ENCODE measurements at regions not wholly inside any gene's neighbourhood (a gene's known extent, or its start where the extent isn't known, plus 50 kb on each side); places are given as distances from the start of the nearest gene placed in this dataset.

GRCh38 chr6:3634280-3634816 is 117.2 kb downstream of the PXDC1 start:
- Mint-ChIP-seq H3K4me3 (no peak overlapping the region), H3K4me1 (ENCODE audit: low read depth in 2 of 2) (no peaks in the 10 kb centered on the region), H3K27me3 (peaks cover 27 to 85% of the 10 kb centered on the region in 2 donors), H3K9me3 (no peaks in the 10 kb centered on the region), H3K36me3 (ENCODE audit: insufficient read depth) (no peaks in the 10 kb centered on the region), H3K27ac (no peak overlapping the region)
- DNase-seq (no peak), ATAC-seq (replicated peaks) (no peak)

- Mint-ChIP-seq H3K36me3 (ENCODE audit: insufficient read depth) (no peaks in the 10 kb centered on the region), H3K27ac (no peak overlapping the region), H3K4me1 (ENCODE audit: low read depth in 2 of 2) (no peaks in the 10 kb centered on the region), H3K9me3 (no peaks in the 10 kb centered on the region), H3K27me3 (peaks cover 27 to 85% of the 10 kb centered on the region in 2 donors), H3K4me3 (no peak overlapping the region)
- ATAC-seq (replicated peaks) (no peak), DNase-seq (no peak)
These were observed 117.8 kb downstream of the PXDC1 start for GRCh38 chr6:3633711-3634110.

- ATAC-seq (replicated peaks): no peak
- H3K4me1 Mint-ChIP-seq (ENCODE audit: low read depth in 2 of 2): no peaks in the 10 kb centered on the region
- peaks cover 43 to 84% of the 10 kb centered on the region in 2 donors for H3K27me3 Mint-ChIP-seq
- DNase-seq: no peak
- no peak overlapping the region for H3K4me3 Mint-ChIP-seq
- H3K27ac Mint-ChIP-seq: no peak overlapping the region
- H3K36me3 Mint-ChIP-seq (ENCODE audit: insufficient read depth): peaks cover 3% of the 10 kb centered on the region
- H3K9me3 Mint-ChIP-seq: no peaks in the 10 kb centered on the region
These were observed 119.6 kb downstream of the PXDC1 start for GRCh38 chr6:3631877-3632276.

GRCh38 chr6:3631186-3631585 is 120.3 kb downstream of the PXDC1 start:
- ATAC-seq (replicated peaks): no peak
- no peak for DNase-seq
- H3K27me3 Mint-ChIP-seq: peaks cover 43 to 81% of the 10 kb centered on the region in 2 donors
- no peak overlapping the region for H3K4me3 Mint-ChIP-seq
- H3K36me3 Mint-ChIP-seq (ENCODE audit: insufficient read depth): peaks cover 5% of the 10 kb centered on the region
- no peaks in the 10 kb centered on the region for H3K9me3 Mint-ChIP-seq
- no peaks in the 10 kb centered on the region for H3K4me1 Mint-ChIP-seq (ENCODE audit: low read depth in 2 of 2)
- H3K27ac Mint-ChIP-seq: no peak overlapping the region

- no peak overlapping the region for H3K27ac Mint-ChIP-seq
- peaks cover 48 to 83% of the 10 kb centered on the region in 2 donors for H3K27me3 Mint-ChIP-seq
- H3K4me1 Mint-ChIP-seq (ENCODE audit: low read depth in 2 of 2): no peaks in the 10 kb centered on the region
- H3K9me3 Mint-ChIP-seq: no peaks in the 10 kb centered on the region
- H3K36me3 Mint-ChIP-seq (ENCODE audit: insufficient read depth): peaks cover 5% of the 10 kb centered on the region
- ATAC-seq (replicated peaks) (no peak), DNase-seq (no peak)
- no peak overlapping the region for H3K4me3 Mint-ChIP-seq
These were observed 121.2 kb downstream of the PXDC1 start for GRCh38 chr6:3630258-3630835.

- ATAC-seq (replicated peaks) (no peak), DNase-seq (no peak)
- peaks cover 4% of the 10 kb centered on the region in 2 donors for H3K4me1 Mint-ChIP-seq (ENCODE audit: low read depth in 2 of 2)
- H3K36me3 Mint-ChIP-seq (ENCODE audit: insufficient read depth): peaks cover 5% of the 10 kb centered on the region
- H3K27me3 Mint-ChIP-seq: peaks cover 68 to 89% of the 10 kb centered on the region in 2 donors
- H3K9me3 Mint-ChIP-seq: no peaks in the 10 kb centered on the region
- no peak overlapping the region for H3K27ac Mint-ChIP-seq
- H3K4me3 Mint-ChIP-seq: no peak overlapping the region
These were observed 123.3 kb downstream of the PXDC1 start for GRCh38 chr6:3627956-3628835.

GRCh38 chr6:3627501-3627900 is 124.0 kb downstream of the PXDC1 start:
- peaks cover 5% of the 10 kb centered on the region for H3K36me3 Mint-ChIP-seq (ENCODE audit: insufficient read depth)
- no peak overlapping the region for H3K27ac Mint-ChIP-seq
- H3K9me3 Mint-ChIP-seq: no peaks in the 10 kb centered on the region
- H3K4me1 Mint-ChIP-seq (ENCODE audit: low read depth in 2 of 2): peaks cover 4% of the 10 kb centered on the region in 2 donors
- ATAC-seq (replicated peaks) (no peak), DNase-seq (no peak)
- no peak overlapping the region for H3K4me3 Mint-ChIP-seq
- H3K27me3 Mint-ChIP-seq: peaks cover 73 to 88% of the 10 kb centered on the region in 2 donors

- DNase-seq: no peak
- H3K4me3 Mint-ChIP-seq: no peak overlapping the region
- ATAC-seq (replicated peaks): no peak
- H3K27me3 Mint-ChIP-seq: peaks cover 80 to 82% of the 10 kb centered on the region in 2 donors
- H3K4me1 Mint-ChIP-seq (ENCODE audit: low read depth in 2 of 2): peaks cover 4% of the 10 kb centered on the region in 2 donors
- H3K36me3 Mint-ChIP-seq (ENCODE audit: insufficient read depth): peaks cover 5% of the 10 kb centered on the region
- H3K27ac Mint-ChIP-seq: no peak overlapping the region
- peaks cover 0 to under 1% of the 10 kb centered on the region in 2 donors for H3K9me3 Mint-ChIP-seq
These were observed 125.4 kb downstream of the PXDC1 start for GRCh38 chr6:3625980-3626563.

GRCh38 chr6:3625149-3625979 is 126.1 kb downstream of the PXDC1 start:
- peaks cover 4% of the 10 kb centered on the region in 2 donors for H3K4me1 Mint-ChIP-seq (ENCODE audit: low read depth in 2 of 2)
- peaks cover 82 to 83% of the 10 kb centered on the region in 2 donors for H3K27me3 Mint-ChIP-seq
- H3K9me3 Mint-ChIP-seq: peaks cover 0 to 2% of the 10 kb centered on the region in 2 donors
- no peak for ATAC-seq (replicated peaks)
- DNase-seq: no peak
- H3K4me3 Mint-ChIP-seq: no peak overlapping the region
- no peak overlapping the region for H3K27ac Mint-ChIP-seq
- H3K36me3 Mint-ChIP-seq (ENCODE audit: insufficient read depth): peaks cover 5% of the 10 kb centered on the region

GRCh38 chr6:3624250-3625136 is 127.0 kb downstream of the PXDC1 start:
- DNase-seq (no peak), ATAC-seq (replicated peaks) (no peak)
- Mint-ChIP-seq H3K9me3 (peaks cover 0 to 2% of the 10 kb centered on the region in 2 donors), H3K27ac (no peak overlapping the region), H3K4me3 (no peak overlapping the region), H3K27me3 (peaks cover 79 to 80% of the 10 kb centered on the region in 2 donors), H3K4me1 (ENCODE audit: low read depth in 2 of 2) (peaks cover 4% of the 10 kb centered on the region in 2 donors), H3K36me3 (ENCODE audit: insufficient read depth) (peaks cover 5% of the 10 kb centered on the region)

- no peak for ATAC-seq (replicated peaks)
- Mint-ChIP-seq H3K4me3 (peak overlapping the region in 1 of 2 donors; percentile 39), H3K4me1 (ENCODE audit: low read depth in 2 of 2) (peaks cover 4% of the 10 kb centered on the region in 2 donors), H3K9me3 (peaks cover 0 to 2% of the 10 kb centered on the region in 2 donors), H3K27me3 (peaks cover 70 to 72% of the 10 kb centered on the region in 2 donors), H3K36me3 (ENCODE audit: insufficient read depth) (peaks cover 5% of the 10 kb centered on the region), H3K27ac (no peak overlapping the region)
- no peak for DNase-seq
These were observed 127.9 kb downstream of the PXDC1 start for GRCh38 chr6:3623451-3624249.

All from effector memory CD8-positive, alpha-beta T cell (primary cell).